NCI-H69 (cell line): ENCODE measurements at regions not wholly inside any gene's neighbourhood (a gene's known extent, or its start where the extent isn't known, plus 50 kb on each side); places are given as distances from the start of the nearest gene placed in this dataset.

ENCODE experiments used
- DNase-seq: peaks from one replicate; lab custom pipeline; 2025; lab: John Stamatoyannopoulos, UW

GRCh38 chr1:232445361-232446106 is 184.4 kb downstream of the SIPA1L2 start:
- no peak for DNase-seq

- DNase-seq: no peak
Observed at GRCh38 chr1:232443372-232443771, 186.6 kb downstream of the SIPA1L2 start.

- DNase-seq: no peak
Observed at GRCh38 chr1:232441036-232441411, 188.9 kb downstream of the SIPA1L2 start.

- no peak for DNase-seq
Observed at GRCh38 chr1:232440325-232441035, 189.5 kb downstream of the SIPA1L2 start.

- DNase-seq: no peak
Observed at GRCh38 chr1:232439011-232439410, 190.9 kb downstream of the SIPA1L2 start.

GRCh38 chr1:232438476-232438875 is 191.5 kb downstream of the SIPA1L2 start:
- peak; percentile 84 for DNase-seq

- no peak for DNase-seq
Observed at GRCh38 chr1:232437510-232437909, 192.4 kb downstream of the SIPA1L2 start.

GRCh38 chr1:232435729-232436128 is 194.2 kb downstream of the SIPA1L2 start:
- DNase-seq: no peak

GRCh38 chr1:232432313-232432712 is 197.6 kb downstream of the SIPA1L2 start:
- DNase-seq: peak; percentile 8

- DNase-seq: no peak
Observed at GRCh38 chr1:232431748-232432147, 198.2 kb downstream of the SIPA1L2 start.

GRCh38 chr1:232431326-232431725 is 198.6 kb downstream of the SIPA1L2 start:
- no peak for DNase-seq

- no peak for DNase-seq
Observed at GRCh38 chr1:232430467-232430866, 199.5 kb downstream of the SIPA1L2 start.

- peak; percentile 51 for DNase-seq
Observed at GRCh38 chr1:232428786-232429530, 201.0 kb downstream of the SIPA1L2 start.

- no peak for DNase-seq
Observed at GRCh38 chr1:232428036-232428645, 201.8 kb downstream of the SIPA1L2 start.

GRCh38 chr1:232426801-232427200 is 203.1 kb downstream of the SIPA1L2 start:
- DNase-seq: no peak

GRCh38 chr1:232425421-232425820 is 204.5 kb downstream of the SIPA1L2 start:
- DNase-seq: no peak

GRCh38 chr1:232423591-232423990 is 206.3 kb downstream of the SIPA1L2 start:
- DNase-seq: no peak

GRCh38 chr1:232422898-232423297 is 207.0 kb downstream of the SIPA1L2 start:
- DNase-seq: no peak

GRCh38 chr1:232422098-232422497 is 207.8 kb downstream of the SIPA1L2 start:
- DNase-seq: no peak

- peak; percentile 11 for DNase-seq
Observed at GRCh38 chr1:232421143-232421796, 208.7 kb downstream of the SIPA1L2 start.

- DNase-seq: no peak
Observed at GRCh38 chr1:232417636-232418248, 212.2 kb downstream of the SIPA1L2 start.
